ENCODE measurements at regions not wholly inside any gene's neighbourhood (a gene's known extent, or its start where the extent isn't known, plus 50 kb on each side); places are given as distances from the start of the nearest gene placed in this dataset.

DNA sequence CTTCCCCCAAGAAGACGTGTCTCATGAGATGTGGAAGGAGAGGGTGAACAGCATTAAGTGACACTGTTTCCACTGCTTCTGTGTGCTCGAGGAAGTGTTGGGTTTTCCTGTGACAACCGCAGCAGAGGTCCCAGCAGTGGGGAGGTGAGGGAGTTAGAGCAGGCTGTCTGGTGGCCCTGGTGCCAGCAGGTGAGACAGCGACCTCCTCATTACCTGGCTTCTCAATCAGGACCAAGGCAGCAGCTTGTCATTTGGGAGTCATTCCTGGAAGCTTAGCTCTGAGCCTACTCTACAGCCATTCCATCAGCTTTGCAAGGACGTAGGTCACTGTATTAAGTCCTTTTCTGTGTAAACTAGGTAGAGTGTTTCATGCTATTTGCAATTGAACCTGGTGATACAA, 63.3 kb upstream of the RGMA start:
- Histone ChIP-seq H3K9me3 (ENCODE audit: insufficient read depth, low read depth, low read length) (no peaks in the 10 kb centered on the region), H3K9ac (ENCODE audit: low read depth, low read length, poor library complexity, severe bottlenecking) (no peak overlapping the region), H3K79me2 (ENCODE audit: insufficient read depth, low read length) (no peaks in the 10 kb centered on the region), H4K20me1 (ENCODE audit: insufficient read depth, low read length, poor library complexity, severe bottlenecking) (no peaks in the 10 kb centered on the region), H2AFZ (ENCODE audit: low read length) (no peak overlapping the region), H3K27me3 (ENCODE audit: insufficient read depth, low read length, poor library complexity, severe bottlenecking) (no peaks in the 10 kb centered on the region), H3K4me1 (ENCODE audit: insufficient read depth, low read length, poor library complexity, severe bottlenecking) (peaks cover 17% of the 10 kb centered on the region), H3K36me3 (ENCODE audit: insufficient read depth, low read length) (no peaks in the 10 kb centered on the region), H3K4me2 (ENCODE audit: low read depth, low read length, poor library complexity, severe bottlenecking) (peak overlapping the region; percentile 53), H3K4me3 (ENCODE audit: low read length, poor library complexity, severe bottlenecking) (peak overlapping the region; percentile 38), H3K9me2 (replicated peaks; ENCODE audit: low read depth, low read length) (no peaks in the 10 kb centered on the region), H3F3A (ENCODE audit: low read depth) (no peaks in the 10 kb centered on the region)
- TF ChIP-seq CTCF (conservative IDR thresholded peaks at IDR 0.05; ENCODE audit: low read length) (no peak), EZH2phosphoT487 (IDR thresholded peaks at IDR 0.05; ENCODE audit: borderline replicate concordance) (no peak)

DNA sequence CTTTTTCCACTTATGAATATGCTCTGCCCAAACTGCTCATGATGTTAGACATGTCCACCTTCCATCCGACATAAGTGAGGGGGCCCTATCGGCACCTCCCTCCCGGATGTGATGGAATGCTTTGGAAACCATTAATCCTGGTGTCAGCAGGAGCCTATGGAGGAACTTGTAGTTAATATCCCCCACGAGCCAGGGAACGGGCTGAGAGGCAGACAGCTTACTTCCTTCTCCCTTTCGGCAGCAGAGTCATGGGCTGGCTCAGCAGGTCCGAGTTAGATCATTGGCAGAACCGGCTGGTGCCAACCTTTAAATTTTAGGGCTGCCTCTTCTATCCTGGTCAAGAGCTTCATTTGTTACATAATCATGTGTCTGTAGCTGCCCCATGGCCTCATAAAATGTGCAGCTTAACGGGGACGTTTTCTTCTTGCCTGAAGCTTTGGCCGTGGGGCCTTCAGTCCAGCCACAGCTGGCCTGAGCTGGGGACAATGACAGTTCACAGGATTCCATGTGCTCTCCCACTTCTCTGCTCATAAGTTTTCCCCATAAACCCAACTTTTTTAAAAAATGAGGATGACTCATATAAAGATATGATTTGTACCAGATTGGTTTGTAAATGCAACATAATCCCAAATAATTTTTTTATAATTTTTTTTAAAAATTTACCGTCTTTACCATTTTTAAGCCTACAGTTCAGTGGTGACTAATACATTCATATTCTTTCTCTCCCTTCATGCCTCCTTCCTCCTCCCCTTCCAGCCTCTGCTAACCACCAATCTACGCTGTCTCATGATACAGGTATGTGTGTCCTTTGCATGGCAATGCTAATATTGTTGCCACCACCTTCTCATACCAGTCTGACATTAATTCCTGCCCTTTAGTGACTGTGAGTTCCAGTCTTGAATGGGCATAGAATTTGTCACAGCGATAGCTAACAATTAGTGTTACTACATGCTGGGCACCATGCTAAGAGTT, 62.2 kb upstream of the RGMA start:
- no peaks in the 10 kb centered on the region for H3F3A ChIP-seq (ENCODE audit: low read depth)
- no peaks in the 10 kb centered on the region for H3K9me2 ChIP-seq (replicated peaks; ENCODE audit: low read depth, low read length)
- H3K9me3 ChIP-seq (ENCODE audit: insufficient read depth, low read depth, low read length): no peaks in the 10 kb centered on the region
- no peaks in the 10 kb centered on the region for H3K27me3 ChIP-seq (ENCODE audit: insufficient read depth, low read length, poor library complexity, severe bottlenecking)
- no peak overlapping the region for H3K4me3 ChIP-seq (ENCODE audit: low read length, poor library complexity, severe bottlenecking)
- no peaks in the 10 kb centered on the region for H3K79me2 ChIP-seq (ENCODE audit: insufficient read depth, low read length)
- no peak overlapping the region for H3K9ac ChIP-seq (ENCODE audit: low read depth, low read length, poor library complexity, severe bottlenecking)
- no peaks in the 10 kb centered on the region for H4K20me1 ChIP-seq (ENCODE audit: insufficient read depth, low read length, poor library complexity, severe bottlenecking)
- H3K4me2 ChIP-seq (ENCODE audit: low read depth, low read length, poor library complexity, severe bottlenecking): peak overlapping the region; percentile 53
- peaks cover 17% of the 10 kb centered on the region for H3K4me1 ChIP-seq (ENCODE audit: insufficient read depth, low read length, poor library complexity, severe bottlenecking)
- TF ChIP-seq EZH2phosphoT487 (IDR thresholded peaks at IDR 0.05; ENCODE audit: borderline replicate concordance) (no peak), CTCF (conservative IDR thresholded peaks at IDR 0.05; ENCODE audit: low read length) (no peak)
- H3K36me3 ChIP-seq (ENCODE audit: insufficient read depth, low read length): no peaks in the 10 kb centered on the region
- H2AFZ ChIP-seq (ENCODE audit: low read length): no peak overlapping the region

DNA sequence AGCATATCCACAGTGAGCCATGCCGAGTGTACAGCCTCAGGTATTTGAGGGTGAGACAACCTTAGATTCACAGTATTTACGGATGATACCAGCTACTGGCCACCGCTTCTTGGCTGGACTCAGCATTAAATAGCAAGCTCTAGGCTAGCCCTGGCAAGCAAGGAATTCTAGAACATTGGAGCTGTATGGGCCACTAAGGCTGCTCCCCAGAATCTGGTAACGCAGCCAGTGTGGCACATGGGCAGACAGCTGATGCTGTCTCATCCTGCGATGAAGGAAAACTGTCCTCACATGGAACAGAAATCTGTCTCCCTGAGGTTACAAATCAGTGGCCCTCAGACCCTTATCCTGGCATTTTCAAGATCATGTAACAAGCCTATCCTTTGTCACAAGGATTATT, 57.6 kb upstream of the RGMA start:
- Histone ChIP-seq H3K36me3 (ENCODE audit: insufficient read depth, low read length) (no peaks in the 10 kb centered on the region), H2AFZ (ENCODE audit: low read length) (no peak overlapping the region), H3K9me3 (ENCODE audit: insufficient read depth, low read depth, low read length) (no peaks in the 10 kb centered on the region), H3K9me2 (replicated peaks; ENCODE audit: low read depth, low read length) (no peaks in the 10 kb centered on the region), H3K9ac (ENCODE audit: low read depth, low read length, poor library complexity, severe bottlenecking) (no peak overlapping the region), H4K20me1 (ENCODE audit: insufficient read depth, low read length, poor library complexity, severe bottlenecking) (no peaks in the 10 kb centered on the region), H3K79me2 (ENCODE audit: insufficient read depth, low read length) (no peaks in the 10 kb centered on the region), H3K4me1 (ENCODE audit: insufficient read depth, low read length, poor library complexity, severe bottlenecking) (peaks cover 2% of the 10 kb centered on the region), H3K27me3 (ENCODE audit: insufficient read depth, low read length, poor library complexity, severe bottlenecking) (no peaks in the 10 kb centered on the region), H3F3A (ENCODE audit: low read depth) (no peaks in the 10 kb centered on the region), H3K4me2 (ENCODE audit: low read depth, low read length, poor library complexity, severe bottlenecking) (no peak overlapping the region), H3K4me3 (ENCODE audit: low read length, poor library complexity, severe bottlenecking) (no peak overlapping the region)
- TF ChIP-seq CTCF (conservative IDR thresholded peaks at IDR 0.05; ENCODE audit: low read length): no peak
- TF ChIP-seq EZH2phosphoT487 (IDR thresholded peaks at IDR 0.05; ENCODE audit: borderline replicate concordance): no peak

Measured in Loucy (cell line).